Neural crest cell (in vitro differentiated cells): ENCODE measurements at regions not wholly inside any gene's neighbourhood (a gene's known extent, or its start where the extent isn't known, plus 50 kb on each side); places are given as distances from the start of the nearest gene placed in this dataset.

Experiments used
- DNase-seq: peaks from one replicate; pipeline ENCODE4 v3.0.0; 2021; ENCODE audit warnings: low read depth, mixed read lengths, low spot score
- H3K27ac Mint-ChIP-seq: one replicate; pipeline ENCODE4 v1.8.0; 2021; ENCODE audit warnings: mild to moderate bottlenecking, mixed read lengths; ENCODE audit not compliant: unreplicated experiment
- H3K27me3 Mint-ChIP-seq: 2 replicates; pipeline ENCODE4 v1.8.0; 2021; ENCODE audit warnings: low read depth, mild to moderate bottlenecking, mixed read lengths
- H3K36me3 Mint-ChIP-seq: 2 replicates; pipeline ENCODE4 v1.8.0; 2021; ENCODE audit warnings: low read depth, mild to moderate bottlenecking, mixed read lengths
- H3K4me1 Mint-ChIP-seq: 2 replicates; pipeline ENCODE4 v1.8.0; 2021; ENCODE audit warnings: mixed read lengths
- H3K4me3 Mint-ChIP-seq: one replicate; pipeline ENCODE4 v1.8.0; 2021; ENCODE audit warnings: mild to moderate bottlenecking, mixed read lengths
- H3K9me3 Mint-ChIP-seq: 2 replicates; pipeline ENCODE4 v1.8.0; 2021; ENCODE audit warnings: mixed read lengths
- TF ChIP-seq, protein P1 (sequence below): fragments of 200-600 bp; sonication (generic); conservative IDR thresholded peaks from 2 replicates; pipeline ENCODE4 v1.5.0; 2021; ENCODE audit warnings: antibody characterized with exemption, mild to moderate bottlenecking

DNA sequence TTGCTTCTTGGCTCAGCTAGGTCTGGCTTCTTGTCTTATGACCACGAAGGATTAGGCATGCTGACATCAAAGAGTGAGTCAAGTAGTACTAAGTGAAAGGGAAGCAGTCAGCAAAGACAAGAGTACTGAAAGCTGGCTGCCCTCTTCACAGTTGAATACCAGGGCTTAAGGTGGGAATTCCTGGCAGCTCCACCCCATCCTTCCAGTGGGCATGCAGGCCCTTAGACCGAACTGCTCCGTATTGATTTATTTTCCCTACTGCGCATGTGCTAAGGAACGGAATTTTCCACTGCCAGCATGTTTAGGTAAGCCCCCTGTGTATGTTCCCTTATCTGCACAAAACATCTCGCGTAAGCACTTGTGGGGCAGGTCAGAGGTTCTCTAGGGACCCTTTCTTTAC, 2320.1 kb downstream of the ARAP2 start:
- Mint-ChIP-seq H3K4me3 (no peak overlapping the region), H3K27ac (no peak overlapping the region), H3K27me3 (no peaks in the 10 kb centered on the region), H3K36me3 (no peaks in the 10 kb centered on the region), H3K4me1 (no peaks in the 10 kb centered on the region), H3K9me3 (peaks cover 7% of the 10 kb centered on the region)
- TF ChIP-seq, protein P1, sequence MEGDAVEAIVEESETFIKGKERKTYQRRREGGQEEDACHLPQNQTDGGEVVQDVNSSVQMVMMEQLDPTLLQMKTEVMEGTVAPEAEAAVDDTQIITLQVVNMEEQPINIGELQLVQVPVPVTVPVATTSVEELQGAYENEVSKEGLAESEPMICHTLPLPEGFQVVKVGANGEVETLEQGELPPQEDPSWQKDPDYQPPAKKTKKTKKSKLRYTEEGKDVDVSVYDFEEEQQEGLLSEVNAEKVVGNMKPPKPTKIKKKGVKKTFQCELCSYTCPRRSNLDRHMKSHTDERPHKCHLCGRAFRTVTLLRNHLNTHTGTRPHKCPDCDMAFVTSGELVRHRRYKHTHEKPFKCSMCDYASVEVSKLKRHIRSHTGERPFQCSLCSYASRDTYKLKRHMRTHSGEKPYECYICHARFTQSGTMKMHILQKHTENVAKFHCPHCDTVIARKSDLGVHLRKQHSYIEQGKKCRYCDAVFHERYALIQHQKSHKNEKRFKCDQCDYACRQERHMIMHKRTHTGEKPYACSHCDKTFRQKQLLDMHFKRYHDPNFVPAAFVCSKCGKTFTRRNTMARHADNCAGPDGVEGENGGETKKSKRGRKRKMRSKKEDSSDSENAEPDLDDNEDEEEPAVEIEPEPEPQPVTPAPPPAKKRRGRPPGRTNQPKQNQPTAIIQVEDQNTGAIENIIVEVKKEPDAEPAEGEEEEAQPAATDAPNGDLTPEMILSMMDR, result no peak
- DNase-seq, result no peak

DNA sequence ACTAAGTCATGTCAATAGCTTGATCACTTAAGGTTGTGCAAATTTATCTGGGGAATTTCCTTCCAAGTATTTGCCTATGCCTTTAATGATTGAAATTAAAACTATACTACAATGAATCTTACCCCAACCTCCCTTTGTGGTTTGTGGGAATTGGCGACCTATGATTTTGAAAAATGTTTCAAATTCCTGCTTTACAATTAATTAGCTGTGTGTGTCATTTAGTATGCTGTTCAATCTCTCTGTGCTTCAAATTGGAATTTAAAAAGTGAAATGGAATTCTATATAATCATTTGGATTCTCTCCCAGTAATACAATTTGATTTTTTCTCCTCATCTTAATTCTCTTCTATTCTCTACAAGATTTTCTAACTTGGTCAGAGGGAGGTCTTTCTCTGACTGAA, 2319.5 kb downstream of the ARAP2 start:
- Mint-ChIP-seq H3K27ac (no peak overlapping the region), H3K36me3 (no peaks in the 10 kb centered on the region), H3K27me3 (no peaks in the 10 kb centered on the region)

DNA sequence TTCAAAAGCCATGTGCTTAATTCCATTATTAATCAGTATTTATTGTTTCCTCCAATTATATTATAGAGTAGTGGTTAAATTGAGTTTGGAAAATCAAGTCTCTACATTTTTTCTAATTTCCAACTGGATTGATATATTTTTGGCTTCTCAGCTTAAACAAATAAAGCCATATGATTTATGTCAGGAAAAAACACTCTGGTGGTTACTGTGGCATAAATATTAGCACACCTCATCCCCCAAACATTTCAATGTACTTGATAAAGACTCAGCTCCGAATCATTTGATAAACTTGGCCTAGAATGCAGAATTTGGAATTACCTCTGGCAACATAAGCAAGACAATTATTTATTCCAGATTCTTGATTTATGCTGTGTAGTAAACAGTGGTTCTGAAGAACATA, 2313.8 kb downstream of the ARAP2 start:
- Mint-ChIP-seq H3K27ac (no peak overlapping the region), H3K9me3 (peaks cover 5% of the 10 kb centered on the region), H3K36me3 (no peaks in the 10 kb centered on the region), H3K4me3 (no peak overlapping the region), H3K4me1 (no peaks in the 10 kb centered on the region), H3K27me3 (no peaks in the 10 kb centered on the region)
- no peak for DNase-seq
- TF ChIP-seq, protein P1, result no peak

More for the DNA sequence above, 2319.5 kb downstream of the ARAP2 start:
- DNase-seq, result no peak
- H3K4me1 Mint-ChIP-seq, result no peaks in the 10 kb centered on the region
- TF ChIP-seq, protein P1, result no peak
- H3K4me3 Mint-ChIP-seq, result no peak overlapping the region
- peaks cover 5% of the 10 kb centered on the region for H3K9me3 Mint-ChIP-seq

DNA sequence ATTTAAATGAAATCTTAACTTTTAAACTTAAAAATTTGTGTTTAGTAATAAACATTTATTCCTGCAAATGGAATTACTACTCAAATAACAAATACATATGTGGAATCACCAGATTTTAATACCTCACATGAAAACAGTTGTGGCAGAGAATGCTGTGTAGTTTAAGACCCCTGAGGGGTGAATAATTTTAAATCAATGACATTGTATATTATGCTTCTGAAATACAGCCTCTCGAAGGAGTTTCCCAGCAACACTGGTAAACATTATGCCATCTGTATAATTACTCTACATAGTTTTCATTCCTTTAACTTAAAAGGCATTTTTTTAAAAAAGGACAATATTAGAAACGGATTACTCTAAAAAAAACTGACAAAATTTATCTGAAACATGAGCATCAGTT, 2313.3 kb downstream of the ARAP2 start:
- Mint-ChIP-seq H3K27ac (no peak overlapping the region), H3K9me3 (peaks cover 5% of the 10 kb centered on the region), H3K4me3 (no peak overlapping the region), H3K27me3 (no peaks in the 10 kb centered on the region), H3K36me3 (no peaks in the 10 kb centered on the region), H3K4me1 (no peaks in the 10 kb centered on the region)
- no peak for DNase-seq
- TF ChIP-seq, protein P1, result no peak

DNA sequence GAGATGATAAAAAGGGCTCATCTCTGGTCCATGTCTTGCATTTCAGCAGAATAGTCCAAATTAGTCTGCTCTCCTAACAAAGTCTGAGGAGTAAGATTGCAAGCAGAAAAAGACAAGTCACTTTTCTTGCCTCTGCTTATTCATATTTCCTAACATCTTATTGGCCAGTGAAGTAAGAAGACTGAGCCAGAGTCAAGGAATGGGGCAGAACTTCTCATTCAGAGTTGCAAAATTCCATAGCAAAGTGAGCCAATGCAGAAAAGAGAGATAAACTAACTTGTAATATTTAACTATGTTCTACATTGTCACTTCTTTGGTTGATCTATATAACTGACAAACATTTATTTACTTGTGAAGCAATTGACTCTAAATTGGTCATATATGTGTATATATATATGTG, 2304.0 kb downstream of the ARAP2 start:
- Mint-ChIP-seq H3K27me3 (no peaks in the 10 kb centered on the region), H3K9me3 (no peaks in the 10 kb centered on the region), H3K4me1 (no peaks in the 10 kb centered on the region), H3K27ac (no peak overlapping the region), H3K36me3 (no peaks in the 10 kb centered on the region), H3K4me3 (no peak overlapping the region)
- TF ChIP-seq, protein P1, result no peak
- no peak for DNase-seq

DNA sequence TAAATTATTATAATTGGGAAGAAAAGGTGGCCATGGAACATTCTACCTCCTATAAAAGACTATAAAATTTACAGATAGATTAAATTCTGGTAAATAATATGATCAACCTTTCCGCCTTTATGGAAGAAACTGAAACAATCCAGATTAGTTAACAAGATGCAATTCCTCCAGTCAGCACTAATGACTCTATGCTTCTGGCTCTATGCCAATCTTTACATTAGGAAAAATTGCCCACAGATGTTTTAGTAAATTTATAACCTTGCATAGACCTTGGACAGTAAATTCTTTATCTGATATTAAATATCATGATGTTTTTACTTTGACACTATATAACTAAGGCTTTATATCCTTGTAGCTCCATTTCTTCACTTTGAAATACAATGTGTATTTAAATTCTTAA, 2302.5 kb downstream of the ARAP2 start:
- TF ChIP-seq, protein P1, result no peak
- H3K36me3 Mint-ChIP-seq, result no peaks in the 10 kb centered on the region
- H3K4me3 Mint-ChIP-seq, result no peak overlapping the region
- H3K4me1 Mint-ChIP-seq, result no peaks in the 10 kb centered on the region
- H3K27me3 Mint-ChIP-seq, result no peaks in the 10 kb centered on the region
- no peak for DNase-seq
- H3K27ac Mint-ChIP-seq, result no peak overlapping the region
- H3K9me3 Mint-ChIP-seq, result no peaks in the 10 kb centered on the region
